NCI-H1105 treated with DMSO at 0.1 percent for 48 hours (cell line): ENCODE measurements at regions not wholly inside any gene's neighbourhood (a gene's known extent, or its start where the extent isn't known, plus 50 kb on each side); places are given as distances from the start of the nearest gene placed in this dataset.
A peak's percentile ranks its signal among the peaks of the same experiment; 100 is the strongest.

Experiments
- DNase-seq: peaks from one replicate; lab custom pipeline; 2025; lab: John Stamatoyannopoulos, UW

GRCh38 chr11:129590753-129591475 is 215.3 kb downstream of the BARX2 start:
- DNase-seq = no peak

GRCh38 chr11:129591527-129591926 is 215.9 kb downstream of the BARX2 start:
- no peak for DNase-seq

GRCh38 chr11:129592191-129592590 is 216.5 kb downstream of the BARX2 start:
- DNase-seq = no peak

- peak; percentile 99 for DNase-seq
Measured at GRCh38 chr11:129593098-129593497, 217.4 kb downstream of the BARX2 start.

- no peak for DNase-seq
Measured at GRCh38 chr11:129595038-129595962, 219.7 kb downstream of the BARX2 start.

DNA sequence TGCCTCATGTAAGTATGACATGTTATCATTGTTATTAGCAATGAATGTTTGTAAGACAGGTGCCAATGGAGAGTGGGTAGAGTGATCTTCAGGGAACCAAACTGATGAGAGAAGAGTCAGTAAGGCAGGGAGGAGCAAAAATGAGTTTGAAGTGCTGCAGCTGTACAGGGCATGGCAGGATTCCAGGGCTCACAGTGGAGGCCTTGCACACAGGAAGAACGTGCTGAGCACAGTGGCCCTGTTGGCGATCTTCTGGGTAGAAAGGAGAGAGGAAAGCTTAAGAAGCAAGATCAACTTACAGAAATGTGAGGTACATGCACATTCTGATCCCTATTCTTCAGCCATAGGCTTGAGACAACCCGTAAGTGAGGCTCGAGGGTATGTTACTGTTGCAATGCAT is 219.3 kb upstream of the TMEM45B start:
- DNase-seq = no peak

- no peak for DNase-seq
Measured at GRCh38 chr11:129598378-129598777, 217.3 kb upstream of the TMEM45B start.

- peak; percentile 62 for DNase-seq
Measured at GRCh38 chr11:129605815-129606214, 209.8 kb upstream of the TMEM45B start.

GRCh38 chr11:129608711-129609110 is 206.9 kb upstream of the TMEM45B start:
- no peak for DNase-seq

DNA sequence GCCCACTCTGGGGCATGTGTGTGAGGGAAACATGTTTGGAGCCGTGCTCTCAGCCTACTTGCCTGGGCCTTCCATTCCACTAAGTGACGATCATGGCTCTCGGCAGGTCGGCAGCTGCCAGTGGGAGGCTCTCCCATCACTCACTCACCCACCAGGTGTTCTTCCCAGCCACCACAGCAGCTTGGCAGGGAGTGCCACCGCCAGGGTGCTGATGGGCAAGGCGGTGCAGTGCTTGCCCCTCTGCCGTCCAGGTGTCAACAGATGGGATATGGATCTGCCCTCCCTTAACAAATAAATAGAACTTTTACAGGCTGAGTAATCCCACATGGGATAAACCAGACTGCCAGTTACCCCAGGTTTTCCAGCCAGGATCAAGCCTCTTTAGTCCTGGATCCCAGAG is 205.5 kb upstream of the TMEM45B start:
- peak; percentile 83 for DNase-seq

- DNase-seq = no peak
Measured at GRCh38 chr11:129610545-129610944, 205.1 kb upstream of the TMEM45B start.

- peak; percentile 42 for DNase-seq
Measured at GRCh38 chr11:129611661-129612446, 203.8 kb upstream of the TMEM45B start.

DNA sequence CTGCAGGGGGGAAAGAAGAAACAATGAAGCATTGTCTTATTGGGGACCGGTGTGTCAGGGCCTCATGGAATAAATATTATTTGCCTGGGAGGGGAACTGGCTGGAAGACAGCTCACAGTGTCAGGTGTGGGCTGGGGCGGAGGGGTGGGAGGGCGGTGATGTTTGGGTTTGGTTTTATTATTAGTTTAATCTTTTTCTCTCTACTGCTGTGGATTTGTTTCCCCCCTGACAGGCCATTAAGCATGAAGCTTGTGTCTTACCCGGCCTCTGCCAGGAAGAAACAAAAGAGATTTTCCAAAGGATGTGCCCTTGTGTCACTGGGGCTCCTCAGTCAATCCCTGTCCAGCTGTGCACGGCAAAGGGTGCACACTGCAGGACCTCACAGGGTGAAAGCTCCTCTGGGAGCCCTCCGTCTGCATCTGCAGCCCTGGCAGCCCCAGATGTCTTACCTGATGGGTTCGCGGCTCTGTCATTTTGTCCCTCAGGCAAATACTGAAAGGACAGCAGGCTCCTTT is 203.1 kb upstream of the TMEM45B start:
- no peak for DNase-seq

DNA sequence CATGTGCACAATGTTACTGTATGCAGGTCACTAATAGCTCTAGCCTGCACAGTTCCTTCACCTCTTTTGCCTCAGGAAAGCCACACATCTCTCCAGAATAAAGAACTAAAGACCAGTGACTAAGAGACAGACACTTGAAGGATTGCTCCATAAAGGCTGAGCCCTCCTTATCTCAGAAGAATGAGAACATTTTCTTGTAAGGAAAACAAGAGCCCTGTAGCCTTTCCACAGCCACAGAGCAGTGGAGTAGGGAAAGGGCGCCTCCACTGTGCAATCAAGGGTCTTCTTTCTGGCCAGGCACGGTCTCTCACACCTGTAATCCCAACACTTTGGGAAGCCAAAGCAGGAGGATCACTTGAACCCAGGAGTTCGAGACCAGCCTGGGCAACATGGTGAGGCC is 202.6 kb upstream of the TMEM45B start:
- DNase-seq = no peak

GRCh38 chr11:129614256-129614944 is 201.2 kb upstream of the TMEM45B start:
- DNase-seq = no peak

DNA sequence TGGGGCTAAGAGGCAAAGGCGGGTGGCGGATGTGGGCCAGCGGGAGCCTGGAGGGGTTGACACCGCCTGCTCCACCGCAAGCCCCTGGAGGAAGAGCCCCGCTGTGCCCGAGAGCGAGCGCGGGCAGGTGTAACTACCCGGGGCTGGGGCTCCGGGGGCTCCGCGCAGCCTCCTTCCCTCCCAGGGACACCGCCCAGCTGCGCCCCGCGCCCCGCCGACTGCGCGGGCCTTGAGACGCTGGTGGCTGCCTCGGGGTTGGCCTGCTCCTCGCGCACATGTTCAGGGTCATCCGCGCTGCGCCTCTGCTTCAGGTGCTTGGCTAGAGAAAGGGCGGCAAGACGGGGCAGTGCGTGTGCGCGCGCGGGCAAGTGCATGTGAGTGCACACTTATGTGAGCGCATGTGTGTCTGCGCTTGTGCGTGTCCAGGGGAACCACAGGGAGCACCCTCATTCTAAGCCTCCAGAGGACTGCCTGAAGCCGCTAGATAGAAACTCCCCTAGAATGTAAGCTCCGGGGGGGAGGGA is 197.5 kb upstream of the TMEM45B start:
- no peak for DNase-seq

GRCh38 chr11:129620237-129621104 is 195.2 kb upstream of the TMEM45B start:
- DNase-seq = peak; percentile 91

DNA sequence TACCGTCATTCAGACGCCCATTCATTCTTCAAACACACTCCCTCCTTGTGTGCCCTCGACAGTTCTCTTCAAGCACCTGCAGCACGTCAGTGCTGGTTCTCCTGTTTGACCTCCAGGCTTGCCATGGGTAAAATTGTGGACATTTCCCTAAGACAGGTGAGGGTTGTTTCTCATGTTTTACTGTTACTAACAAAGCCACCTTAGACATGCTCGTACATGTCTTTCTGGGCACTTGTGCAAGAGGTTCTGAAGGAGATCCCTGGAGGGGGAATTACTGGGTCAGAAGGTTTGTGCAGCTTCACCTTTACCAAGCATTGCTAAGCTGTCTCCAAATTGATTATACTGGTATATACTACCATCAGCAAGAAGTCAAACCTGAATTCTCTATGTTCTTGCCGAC is 189.7 kb upstream of the TMEM45B start:
- peak; percentile 85 for DNase-seq

DNA sequence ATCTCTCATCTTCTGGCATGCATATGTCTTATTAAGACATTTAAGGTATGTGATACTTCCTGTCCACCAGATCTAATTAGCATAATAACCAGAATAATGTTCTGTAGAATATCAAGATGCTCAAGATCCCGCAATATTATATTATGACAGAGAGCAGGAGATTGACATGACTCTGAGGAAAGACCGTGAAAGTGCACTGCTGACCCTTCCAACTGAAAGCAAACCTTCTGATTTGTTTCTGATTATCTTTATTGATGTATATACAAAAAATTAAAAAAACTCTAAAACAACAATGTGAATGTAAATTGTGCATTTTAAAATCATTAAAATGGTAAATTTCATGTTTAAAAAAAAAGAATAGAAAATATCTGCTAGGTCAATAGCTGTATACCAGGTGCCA is 184.4 kb upstream of the TMEM45B start:
- DNase-seq = no peak

DNA sequence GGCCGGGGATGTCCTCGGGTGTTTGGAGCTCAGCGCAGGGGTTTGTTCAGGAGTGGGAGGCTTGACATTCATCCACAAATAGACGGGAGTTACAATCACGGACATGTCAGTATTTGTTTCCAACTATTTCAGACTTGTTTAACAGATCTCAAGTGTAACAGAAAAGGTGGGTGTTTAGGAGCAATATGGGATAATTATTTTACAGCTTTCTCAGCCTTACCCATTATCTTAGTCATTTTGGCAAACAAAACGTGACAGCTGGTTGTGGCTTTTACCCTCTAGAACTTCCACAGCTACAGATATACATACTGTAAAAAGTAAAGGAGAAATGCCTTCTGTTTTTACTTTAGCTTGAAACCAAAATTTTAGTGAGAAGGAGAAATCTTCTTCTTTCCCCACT is 178.7 kb upstream of the TMEM45B start:
- peak; percentile 85 for DNase-seq
